ENCODE measurements at regions not wholly inside any gene's neighbourhood (a gene's known extent, or its start where the extent isn't known, plus 50 kb on each side); places are given as distances from the start of the nearest gene placed in this dataset.
"Not testable (repeated sequence)": the region's sequence is repeated elsewhere in the genome, so short reads cannot be mapped to it uniquely, and the experiment has no call there.

DNA sequence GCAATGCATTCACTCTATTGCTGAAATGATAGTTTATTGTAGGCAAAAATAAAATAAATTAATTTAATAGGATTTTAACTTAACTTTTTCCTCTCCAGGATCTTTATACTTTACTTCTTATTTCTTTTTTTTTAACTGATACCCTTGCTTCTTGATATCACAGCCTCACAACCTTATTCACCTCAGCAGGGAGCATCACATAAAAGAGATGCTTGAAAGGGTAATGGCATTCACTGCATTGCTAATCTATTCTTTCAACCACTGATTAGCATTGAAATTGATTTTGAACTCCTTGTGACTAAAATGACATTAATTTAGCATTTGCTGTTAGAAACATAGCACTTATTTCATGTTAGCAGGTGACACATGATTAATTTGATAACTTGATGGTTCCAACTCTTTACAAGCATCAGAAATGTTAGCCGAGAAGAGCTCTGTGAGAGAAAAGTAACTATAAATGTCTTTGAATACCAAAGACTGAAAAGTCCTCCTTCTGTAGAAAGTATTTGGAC lies 689.5 kb upstream of the MGAT4C start:
- no peak for DNase-seq
- TF ChIP-seq EZH2phosphoT487 (IDR thresholded peaks at IDR 0.05; ENCODE audit: insufficient read depth, low read depth): no peak
- no peak for TF ChIP-seq EZH2 (IDR thresholded peaks at IDR 0.05; ENCODE audit: insufficient read depth, poor library complexity, severe bottlenecking)
- in situ Hi-C loops (cut with MboI): no loop called here
- Histone ChIP-seq H3K27ac (no peak overlapping the region), H4K20me1 (ENCODE audit: insufficient read depth) (no peaks in the 10 kb centered on the region), H3K79me2 (ENCODE audit: insufficient read depth) (no peaks in the 10 kb centered on the region), H2AFZ (no peak overlapping the region), H3F3A (ENCODE audit: insufficient read depth) (no peaks in the 10 kb centered on the region), H3K9me3 (ENCODE audit: low read depth) (no peaks in the 10 kb centered on the region), H3K36me3 (ENCODE audit: low read depth) (no peaks in the 10 kb centered on the region), H3K27me3 (replicated peaks; ENCODE audit: insufficient read depth) (no peaks in the 10 kb centered on the region), H3K4me1 (ENCODE audit: insufficient read depth) (no peaks in the 10 kb centered on the region), H3K4me2 (ENCODE audit: unreplicated experiment) (no peak overlapping the region), H3K9ac (no peak overlapping the region), H3K9me2 (ENCODE audit: insufficient read depth) (no peaks in the 10 kb centered on the region), H3K4me3 (no peak overlapping the region)
- 13 to 19% methylated on average over 1 of the region's 1 CpG for WGBS, 2 experiments (ENCODE audit: low coverage in 1 of 2, low lambda C conversion rate in 2 of 2, missing lambda C conversion rate in 2 of 2)

DNA sequence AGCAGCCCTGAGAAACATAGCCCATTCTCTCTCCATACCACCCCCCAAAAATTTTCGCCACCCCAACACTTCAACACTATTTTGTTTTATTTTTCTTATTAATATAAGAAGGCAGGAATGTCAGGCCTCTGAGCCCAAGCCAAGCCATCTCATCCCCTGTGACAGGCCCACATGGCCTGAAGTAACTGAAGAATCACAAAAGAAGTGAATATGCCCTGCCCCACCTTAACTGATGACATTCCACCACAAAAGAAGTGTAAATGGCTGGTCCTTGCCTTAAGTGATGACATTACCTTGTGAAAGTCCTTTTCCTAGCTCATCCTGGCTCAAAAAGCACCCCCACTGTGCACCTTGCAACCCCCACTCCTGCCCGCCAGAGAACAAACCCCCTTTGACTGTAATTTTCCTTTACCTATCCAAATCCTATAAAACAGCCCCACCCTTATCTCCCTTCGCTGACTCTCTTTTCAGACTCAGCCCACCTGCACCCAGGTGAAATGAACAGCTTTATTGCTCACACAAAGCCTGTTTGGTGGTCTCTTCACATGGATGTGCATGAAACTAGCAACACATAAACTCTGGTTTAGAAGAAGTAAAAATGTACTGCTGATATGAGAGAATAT lies 688.1 kb upstream of the MGAT4C start:
- 7 to 17% methylated on average over 3 of the region's 3 CpGs for WGBS, 2 experiments (ENCODE audit: low coverage in 1 of 2, low lambda C conversion rate in 2 of 2, missing lambda C conversion rate in 2 of 2)
- H3F3A ChIP-seq (ENCODE audit: insufficient read depth); H3K4me2 ChIP-seq (ENCODE audit: unreplicated experiment); DNase-seq; H3K9me3 ChIP-seq (ENCODE audit: low read depth); H4K20me1 ChIP-seq (ENCODE audit: insufficient read depth); H2AFZ ChIP-seq; H3K27me3 ChIP-seq (replicated peaks; ENCODE audit: insufficient read depth); H3K27ac ChIP-seq; H3K9me2 ChIP-seq (ENCODE audit: insufficient read depth); H3K79me2 ChIP-seq (ENCODE audit: insufficient read depth); H3K36me3 ChIP-seq (ENCODE audit: low read depth); H3K4me1 ChIP-seq (ENCODE audit: insufficient read depth); in situ Hi-C loops (cut with MboI); H3K9ac ChIP-seq; H3K4me3 ChIP-seq: not testable (repeated sequence)

DNA sequence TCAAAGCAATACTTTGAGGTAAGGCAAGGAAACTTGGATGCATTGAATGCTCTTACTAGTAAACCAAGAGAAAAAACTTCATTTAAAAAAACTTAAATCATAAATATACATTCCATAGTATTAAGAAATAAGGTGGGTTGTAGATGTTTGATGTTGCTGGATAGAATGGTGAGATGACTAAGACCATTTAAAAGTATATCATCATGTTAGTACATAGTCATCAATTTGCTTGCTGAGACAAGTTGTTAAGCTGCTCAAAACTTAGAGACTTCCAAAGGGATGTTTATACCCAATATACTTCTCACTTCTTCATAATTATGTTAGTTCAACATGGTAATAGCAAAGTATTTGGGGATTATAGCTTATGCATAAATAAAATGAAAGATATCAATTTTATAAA lies 675.5 kb upstream of the MGAT4C start:
- TF ChIP-seq EZH2phosphoT487 (IDR thresholded peaks at IDR 0.05; ENCODE audit: insufficient read depth, low read depth): no peak
- TF ChIP-seq EZH2 (IDR thresholded peaks at IDR 0.05; ENCODE audit: insufficient read depth, poor library complexity, severe bottlenecking): no peak
- Histone ChIP-seq H3K4me3 (no peak overlapping the region), H3K9me2 (ENCODE audit: insufficient read depth) (no peaks in the 10 kb centered on the region), H3K4me1 (ENCODE audit: insufficient read depth) (no peaks in the 10 kb centered on the region), H2AFZ (no peak overlapping the region), H3K27me3 (replicated peaks; ENCODE audit: insufficient read depth) (no peaks in the 10 kb centered on the region), H3K9ac (no peak overlapping the region), H3K4me2 (ENCODE audit: unreplicated experiment) (no peak overlapping the region), H3K79me2 (ENCODE audit: insufficient read depth) (no peaks in the 10 kb centered on the region), H3K9me3 (ENCODE audit: low read depth) (no peaks in the 10 kb centered on the region), H3F3A (ENCODE audit: insufficient read depth) (no peaks in the 10 kb centered on the region), H3K27ac (no peak overlapping the region), H4K20me1 (ENCODE audit: insufficient read depth) (no peaks in the 10 kb centered on the region), H3K36me3 (ENCODE audit: low read depth) (no peaks in the 10 kb centered on the region)
- DNase-seq: no peak
- in situ Hi-C loops (cut with MboI): no loop called here

DNA sequence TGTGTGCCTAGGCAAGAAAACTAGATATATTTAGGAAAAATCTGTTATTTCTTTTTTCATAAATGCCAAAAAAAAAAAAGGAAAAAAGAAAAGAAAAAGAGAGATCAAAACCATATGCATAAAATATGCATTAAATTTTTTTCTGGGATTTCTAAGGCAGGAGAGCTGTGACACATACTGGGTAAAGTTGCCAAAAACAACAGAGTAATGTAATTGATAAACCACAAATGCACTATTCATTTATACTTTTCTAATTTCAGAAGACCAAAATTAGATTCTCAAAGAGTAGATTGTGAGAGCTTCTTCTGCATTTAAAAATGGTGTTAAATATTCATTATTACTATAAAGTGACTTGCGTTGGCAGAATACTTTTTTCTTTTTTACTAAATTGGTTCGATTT lies 673.8 kb upstream of the MGAT4C start:
- WGBS, 2 experiments (ENCODE audit: low coverage in 1 of 2, low lambda C conversion rate in 2 of 2, missing lambda C conversion rate in 2 of 2): 35 to 36% methylated on average over 2 of the region's 2 CpGs
- no peaks in the 10 kb centered on the region for H3K79me2 ChIP-seq (ENCODE audit: insufficient read depth)
- DNase-seq: no peak
- H3K36me3 ChIP-seq (ENCODE audit: low read depth): no peaks in the 10 kb centered on the region
- no peaks in the 10 kb centered on the region for H3K9me3 ChIP-seq (ENCODE audit: low read depth)
- H4K20me1 ChIP-seq (ENCODE audit: insufficient read depth): no peaks in the 10 kb centered on the region
- no peak overlapping the region for H3K9ac ChIP-seq
- TF ChIP-seq EZH2phosphoT487 (IDR thresholded peaks at IDR 0.05; ENCODE audit: insufficient read depth, low read depth) (no peak), EZH2 (IDR thresholded peaks at IDR 0.05; ENCODE audit: insufficient read depth, poor library complexity, severe bottlenecking) (no peak)
- H3K4me3 ChIP-seq: no peak overlapping the region
- no peaks in the 10 kb centered on the region for H3K4me1 ChIP-seq (ENCODE audit: insufficient read depth)
- no peak overlapping the region for H2AFZ ChIP-seq
- no peaks in the 10 kb centered on the region for H3K9me2 ChIP-seq (ENCODE audit: insufficient read depth)
- in situ Hi-C loops (cut with MboI): no loop called here
- H3K27me3 ChIP-seq (replicated peaks; ENCODE audit: insufficient read depth): no peaks in the 10 kb centered on the region
- H3K27ac ChIP-seq: no peak overlapping the region
- no peak overlapping the region for H3K4me2 ChIP-seq (ENCODE audit: unreplicated experiment)
- H3F3A ChIP-seq (ENCODE audit: insufficient read depth): no peaks in the 10 kb centered on the region

DNA sequence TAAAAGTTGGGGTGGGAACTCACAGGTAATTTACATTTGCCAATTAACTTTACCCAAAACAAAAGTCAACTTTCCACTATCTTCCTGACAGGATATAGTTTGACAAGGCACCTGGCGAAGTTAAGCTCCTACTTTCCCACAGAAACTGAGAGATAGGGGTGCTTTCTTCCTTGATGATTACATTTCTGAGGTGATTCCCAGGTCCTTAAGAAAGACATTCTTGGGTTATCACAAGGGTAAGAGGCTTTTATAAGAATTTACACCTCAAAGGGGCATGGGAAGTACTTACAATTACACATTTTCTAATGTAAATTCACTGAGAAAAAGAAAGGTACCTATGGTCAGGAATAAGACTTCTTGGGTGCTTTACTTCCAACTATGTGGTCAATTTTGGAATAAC lies 660.9 kb upstream of the MGAT4C start:
- Histone ChIP-seq H3K9me3 (ENCODE audit: low read depth) (no peaks in the 10 kb centered on the region), H2AFZ (no peak overlapping the region), H3K4me1 (ENCODE audit: insufficient read depth) (no peaks in the 10 kb centered on the region), H3K4me2 (ENCODE audit: unreplicated experiment) (no peak overlapping the region), H3K9ac (no peak overlapping the region), H3K9me2 (ENCODE audit: insufficient read depth) (no peaks in the 10 kb centered on the region), H4K20me1 (ENCODE audit: insufficient read depth) (no peaks in the 10 kb centered on the region), H3K27ac (no peak overlapping the region), H3F3A (ENCODE audit: insufficient read depth) (no peaks in the 10 kb centered on the region), H3K79me2 (ENCODE audit: insufficient read depth) (no peaks in the 10 kb centered on the region), H3K4me3 (no peak overlapping the region), H3K27me3 (replicated peaks; ENCODE audit: insufficient read depth) (no peaks in the 10 kb centered on the region), H3K36me3 (ENCODE audit: low read depth) (no peaks in the 10 kb centered on the region)
- TF ChIP-seq EZH2 (IDR thresholded peaks at IDR 0.05; ENCODE audit: insufficient read depth, poor library complexity, severe bottlenecking) (no peak), EZH2phosphoT487 (IDR thresholded peaks at IDR 0.05; ENCODE audit: insufficient read depth, low read depth) (no peak)
- in situ Hi-C loops (cut with MboI): loop anchor here (25.0 kb wide), 1 partner anchor 955 kb away; no protein-coding TSS in a partner anchor
- no peak for DNase-seq
- WGBS, 2 experiments (ENCODE audit: low coverage in 1 of 2, low lambda C conversion rate in 2 of 2, missing lambda C conversion rate in 2 of 2): 43 to 44% methylated on average over 1 of the region's 1 CpG
